ENCODE measurements at regions not wholly inside any gene's neighbourhood (a gene's known extent, or its start where the extent isn't known, plus 50 kb on each side); places are given as distances from the start of the nearest gene placed in this dataset.
"Not testable (repeated sequence)": the region's sequence is repeated elsewhere in the genome, so short reads cannot be mapped to it uniquely, and the experiment has no call there.

DNA sequence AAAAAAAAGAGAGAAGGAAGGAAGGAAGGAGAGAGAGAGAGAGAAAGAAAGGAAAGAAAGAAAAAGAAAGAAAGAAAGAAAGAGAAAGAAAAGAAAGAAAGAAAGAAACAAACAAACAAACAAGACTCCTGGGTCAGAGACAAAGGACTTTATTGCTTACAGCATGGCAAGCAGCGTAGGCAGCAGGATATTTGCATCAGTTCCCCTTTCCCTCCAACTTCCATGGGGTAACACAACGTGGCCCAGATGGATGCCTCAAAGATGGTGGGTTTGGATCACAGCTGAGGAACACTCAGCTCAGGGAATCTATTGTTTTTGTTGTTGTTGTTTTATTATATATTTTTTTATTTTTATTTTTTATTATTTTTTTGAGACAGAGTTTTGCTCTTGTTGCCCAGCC lies 128.5 kb upstream of the VKORC1L1 start:
- DNase-seq (ENCODE audit: low read depth) = no peak

- peak; percentile 48 for DNase-seq (ENCODE audit: low read depth)
Measured at GRCh38 chr7:65746398-65746669, 126.5 kb upstream of the VKORC1L1 start.

DNA sequence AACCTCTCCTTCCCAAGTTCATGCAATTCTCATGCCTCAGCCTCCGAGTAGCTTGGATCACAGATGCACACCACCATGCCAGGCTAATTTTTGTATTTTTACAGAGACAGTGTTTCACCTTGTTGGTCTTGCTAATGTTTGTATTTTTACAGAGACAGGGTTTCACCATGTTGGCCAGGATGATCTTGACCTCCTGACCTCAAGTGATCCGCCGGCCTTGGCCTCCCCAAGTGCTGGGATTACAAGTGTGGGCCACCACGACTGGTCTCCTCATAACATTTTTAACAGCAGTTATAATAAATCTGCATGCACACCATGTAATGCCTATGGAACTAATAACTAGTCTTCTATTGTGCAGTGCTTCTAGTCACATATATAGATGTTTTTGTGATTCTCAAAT lies 123.8 kb upstream of the VKORC1L1 start:
- no peak for DNase-seq (ENCODE audit: low read depth)

DNA sequence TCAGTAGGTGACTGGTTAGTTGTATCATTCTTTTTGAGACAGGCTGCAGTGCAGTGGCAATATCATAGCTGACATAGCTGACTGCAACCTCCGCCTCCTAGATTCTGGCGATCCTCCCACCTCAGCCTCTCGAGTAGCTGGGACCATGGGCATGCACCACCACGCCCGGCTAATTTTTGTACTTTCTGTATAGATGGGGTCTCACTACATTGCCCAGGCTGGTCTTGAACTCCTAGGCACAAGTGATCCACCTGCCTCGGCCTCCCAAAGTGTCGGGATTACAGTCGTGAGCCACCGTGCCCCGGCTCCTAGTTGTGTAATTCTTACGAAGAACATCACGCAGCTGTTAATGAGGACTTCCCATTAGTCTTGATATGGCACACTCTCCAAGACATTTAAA lies 123.4 kb upstream of the VKORC1L1 start:
- DNase-seq (ENCODE audit: low read depth) = no peak

GRCh38 chr7:65750511-65751344 lies 122.1 kb upstream of the VKORC1L1 start:
- DNase-seq (ENCODE audit: low read depth) = peak; percentile 80

DNA sequence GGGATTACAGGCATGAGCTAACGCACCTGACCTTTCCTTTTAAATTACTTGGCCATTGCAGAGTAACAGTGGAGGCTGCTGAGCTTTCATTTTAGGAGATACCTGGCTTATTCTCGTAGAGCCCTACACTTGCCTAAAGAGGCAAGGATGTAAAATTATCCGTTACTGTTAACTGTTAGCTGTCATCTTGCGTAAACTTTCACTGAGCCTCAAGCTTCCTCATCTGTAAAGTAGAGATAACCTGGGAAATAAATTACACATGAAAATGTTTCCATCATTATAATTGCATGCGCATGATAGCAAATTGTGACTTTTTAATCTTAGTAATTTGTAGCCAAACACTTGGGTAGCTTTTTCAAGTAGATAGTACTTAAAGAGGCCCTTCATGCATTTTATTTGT lies 118.8 kb upstream of the VKORC1L1 start:
- DNase-seq (ENCODE audit: low read depth) = not testable (repeated sequence)

DNA sequence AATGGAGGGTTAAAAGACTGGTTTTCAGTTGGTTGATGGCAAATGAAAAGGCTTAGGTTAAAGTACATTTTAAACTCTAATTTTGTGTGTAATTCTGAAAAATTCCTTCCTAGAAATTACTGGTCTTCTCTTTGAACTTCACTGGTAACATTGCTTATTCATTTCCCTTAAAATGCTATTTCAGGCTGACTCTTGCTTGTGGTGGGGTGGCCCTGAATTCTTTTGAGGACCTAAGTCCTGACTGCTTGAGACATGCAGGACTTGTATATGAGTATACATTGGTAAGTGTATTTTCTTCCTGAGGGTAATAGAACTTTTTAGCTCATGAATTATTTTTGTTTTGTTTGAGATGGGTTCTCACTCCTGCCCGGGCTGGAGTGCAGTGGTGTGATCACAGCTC lies 113.9 kb upstream of the VKORC1L1 start:
- not testable (repeated sequence) for DNase-seq (ENCODE audit: low read depth)

- DNase-seq (ENCODE audit: low read depth) = peak; percentile 52
Measured at GRCh38 chr7:65762712-65763111, 110.2 kb upstream of the VKORC1L1 start.

DNA sequence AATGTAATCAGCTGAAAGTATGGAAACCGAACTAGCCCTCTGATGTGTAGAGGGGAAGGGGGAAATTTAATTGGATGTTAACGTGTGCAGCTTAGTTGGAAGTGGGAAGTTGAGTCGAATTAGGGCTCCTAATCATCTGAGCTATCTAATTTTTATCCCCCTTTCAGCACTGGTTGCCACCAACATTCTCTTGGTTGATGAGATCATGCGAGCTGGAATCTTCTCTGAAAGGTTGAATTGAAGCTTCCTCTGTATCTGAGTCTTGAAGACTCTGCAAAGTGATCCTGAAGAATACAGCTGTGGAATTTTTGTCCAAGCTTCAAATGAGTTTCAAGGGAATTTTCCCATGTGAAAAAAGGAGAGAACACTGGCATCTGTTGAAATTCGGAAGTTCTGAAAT lies 109.8 kb upstream of the VKORC1L1 start:
- peak; percentile 49 for DNase-seq (ENCODE audit: low read depth)

DNA sequence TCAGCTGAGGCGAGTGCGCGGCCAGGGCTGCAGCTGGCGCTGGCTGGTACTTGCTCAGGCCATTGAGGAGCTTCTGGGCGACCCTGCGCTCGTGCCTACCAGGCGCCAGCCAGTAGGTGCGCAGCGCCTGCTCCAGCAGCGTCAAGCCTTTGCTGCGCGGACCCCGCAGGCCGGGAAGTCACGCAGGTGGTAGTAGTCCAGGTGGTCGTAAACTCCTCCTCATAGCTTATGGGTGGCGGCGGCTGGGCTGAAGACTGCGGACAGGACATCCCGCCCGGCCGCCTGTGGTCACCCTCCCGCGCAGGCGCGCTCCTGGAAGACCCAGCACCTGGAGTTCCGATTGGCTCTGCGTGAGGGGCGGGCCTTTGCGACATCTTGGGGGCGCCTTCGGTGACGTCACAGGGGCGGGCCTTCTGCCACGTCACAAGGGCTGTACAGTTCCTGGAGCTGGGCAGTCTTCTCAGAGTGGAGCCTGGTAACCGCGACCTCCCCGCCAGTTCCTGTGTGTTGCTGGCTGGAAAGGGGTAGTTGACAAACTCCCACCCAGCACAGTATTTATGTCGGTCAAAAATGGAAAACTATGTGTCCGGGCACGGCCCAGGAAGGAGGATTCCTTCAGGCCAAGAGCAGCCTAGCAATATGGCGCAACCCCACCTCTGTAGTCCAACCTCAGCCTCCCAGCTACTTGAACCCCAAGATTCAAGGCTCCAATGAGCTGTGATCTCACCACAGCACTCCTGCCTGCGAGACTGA lies 102.2 kb upstream of the VKORC1L1 start:
- peak; percentile 82 for DNase-seq (ENCODE audit: low read depth)

- not testable (repeated sequence) for DNase-seq (ENCODE audit: low read depth)
Measured at GRCh38 chr7:65771226-65771569, 101.7 kb upstream of the VKORC1L1 start.

GRCh38 chr7:65776677-65777076 lies 96.2 kb upstream of the VKORC1L1 start:
- DNase-seq (ENCODE audit: low read depth) = not testable (repeated sequence)

DNA sequence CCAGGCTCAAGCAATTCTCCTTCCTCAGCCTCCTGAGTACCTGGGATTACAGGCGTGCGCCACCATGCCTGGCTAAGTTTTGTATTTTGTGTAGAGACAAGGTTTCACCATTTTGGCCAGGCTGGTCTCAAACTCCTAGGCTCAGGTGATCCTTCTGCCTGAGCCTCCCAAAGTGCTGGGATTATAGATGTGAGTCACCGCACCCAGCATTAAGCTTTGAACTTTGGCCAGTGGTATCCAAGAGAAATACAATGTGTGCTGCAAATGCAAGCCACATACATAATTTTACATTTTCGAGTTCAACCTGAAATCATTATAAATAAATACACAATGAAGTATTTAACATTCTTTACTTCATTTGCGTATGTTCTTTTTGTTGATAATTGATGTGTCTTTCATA lies 82.9 kb upstream of the VKORC1L1 start:
- not testable (repeated sequence) for DNase-seq (ENCODE audit: low read depth)

DNA sequence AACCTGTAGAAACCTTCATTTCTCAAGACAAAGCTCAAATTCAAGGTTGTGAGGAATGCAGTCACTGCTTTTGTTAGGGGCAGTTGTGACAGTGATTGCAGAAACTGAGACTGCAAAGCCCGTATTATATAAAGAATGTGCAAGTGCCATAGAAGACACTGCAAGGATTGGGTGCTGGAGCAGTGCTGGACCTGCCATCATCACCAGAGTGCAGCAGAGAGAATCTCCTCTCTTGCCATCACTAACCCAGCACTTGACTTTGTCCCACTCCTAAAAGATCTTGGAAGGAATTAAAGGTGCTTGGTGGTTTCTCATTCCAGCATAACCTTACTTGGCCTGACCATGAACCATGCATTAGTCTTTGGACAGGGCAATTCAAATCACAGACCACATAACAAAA lies 81.1 kb upstream of the VKORC1L1 start:
- not testable (repeated sequence) for DNase-seq (ENCODE audit: low read depth)

- not testable (repeated sequence) for DNase-seq (ENCODE audit: low read depth)
Measured at GRCh38 chr7:65792726-65793125, 80.1 kb upstream of the VKORC1L1 start.

- peak; percentile 56 for DNase-seq (ENCODE audit: low read depth)
Measured at GRCh38 chr7:65794671-65795391, 78.0 kb upstream of the VKORC1L1 start.

DNA sequence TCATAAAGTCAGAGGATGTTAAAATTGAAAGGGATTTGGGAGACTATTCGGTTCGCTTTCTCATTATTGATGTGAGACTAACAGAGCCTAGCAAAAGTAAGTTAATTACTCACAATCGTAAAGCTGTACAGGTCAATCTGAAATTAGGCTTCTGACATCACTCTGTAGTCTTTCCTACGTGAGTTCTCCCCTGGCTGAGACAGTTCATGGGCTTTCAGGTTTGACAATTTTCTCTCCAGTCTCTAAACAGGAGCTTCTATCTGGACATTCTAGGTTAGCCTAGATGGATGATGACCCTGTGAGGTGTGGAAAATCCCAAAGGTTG lies 77.5 kb upstream of the VKORC1L1 start:
- DNase-seq (ENCODE audit: low read depth) = not testable (repeated sequence)

GRCh38 chr7:65796205-65796604 lies 76.7 kb upstream of the VKORC1L1 start:
- DNase-seq (ENCODE audit: low read depth) = no peak

DNA sequence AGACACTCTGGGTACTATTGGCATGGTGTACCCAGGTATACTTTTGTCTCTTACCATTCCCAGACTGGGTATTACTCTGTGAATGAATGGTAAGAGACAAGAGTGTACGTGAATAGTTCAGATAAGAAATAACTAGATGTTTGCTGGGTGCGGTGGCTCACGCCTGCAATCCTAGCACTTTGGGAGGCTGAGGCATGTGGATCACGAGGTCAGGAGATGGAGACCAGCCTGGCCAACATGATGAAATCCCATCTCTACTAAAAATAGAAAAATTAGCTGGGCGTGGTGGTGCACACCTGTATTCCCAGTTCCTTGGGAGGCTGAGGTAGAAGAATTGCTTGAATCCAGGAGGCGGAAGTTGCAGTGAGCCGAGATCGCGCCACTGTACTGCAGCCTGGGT lies 75.8 kb upstream of the VKORC1L1 start:
- DNase-seq (ENCODE audit: low read depth) = not testable (repeated sequence)

DNA sequence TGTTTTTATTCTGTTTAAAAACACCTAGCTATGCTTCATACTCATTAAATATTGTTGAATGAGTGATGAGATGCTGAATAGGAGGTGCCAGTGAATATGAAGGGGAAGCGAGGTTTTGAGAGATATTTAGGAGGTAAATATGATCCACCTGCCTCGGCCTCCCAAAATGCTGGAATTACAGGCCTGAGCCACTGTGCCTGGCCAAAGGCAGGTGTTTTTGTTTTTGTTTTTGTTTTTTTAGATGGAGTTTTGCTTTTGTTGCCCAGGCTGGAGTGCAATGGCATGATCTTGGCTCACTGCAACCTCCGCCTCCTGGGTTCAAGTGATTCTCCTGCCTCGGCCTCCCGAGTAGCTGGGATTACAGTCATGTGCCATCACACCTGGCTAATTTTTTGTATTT lies 75.3 kb upstream of the VKORC1L1 start:
- not testable (repeated sequence) for DNase-seq (ENCODE audit: low read depth)

DNA sequence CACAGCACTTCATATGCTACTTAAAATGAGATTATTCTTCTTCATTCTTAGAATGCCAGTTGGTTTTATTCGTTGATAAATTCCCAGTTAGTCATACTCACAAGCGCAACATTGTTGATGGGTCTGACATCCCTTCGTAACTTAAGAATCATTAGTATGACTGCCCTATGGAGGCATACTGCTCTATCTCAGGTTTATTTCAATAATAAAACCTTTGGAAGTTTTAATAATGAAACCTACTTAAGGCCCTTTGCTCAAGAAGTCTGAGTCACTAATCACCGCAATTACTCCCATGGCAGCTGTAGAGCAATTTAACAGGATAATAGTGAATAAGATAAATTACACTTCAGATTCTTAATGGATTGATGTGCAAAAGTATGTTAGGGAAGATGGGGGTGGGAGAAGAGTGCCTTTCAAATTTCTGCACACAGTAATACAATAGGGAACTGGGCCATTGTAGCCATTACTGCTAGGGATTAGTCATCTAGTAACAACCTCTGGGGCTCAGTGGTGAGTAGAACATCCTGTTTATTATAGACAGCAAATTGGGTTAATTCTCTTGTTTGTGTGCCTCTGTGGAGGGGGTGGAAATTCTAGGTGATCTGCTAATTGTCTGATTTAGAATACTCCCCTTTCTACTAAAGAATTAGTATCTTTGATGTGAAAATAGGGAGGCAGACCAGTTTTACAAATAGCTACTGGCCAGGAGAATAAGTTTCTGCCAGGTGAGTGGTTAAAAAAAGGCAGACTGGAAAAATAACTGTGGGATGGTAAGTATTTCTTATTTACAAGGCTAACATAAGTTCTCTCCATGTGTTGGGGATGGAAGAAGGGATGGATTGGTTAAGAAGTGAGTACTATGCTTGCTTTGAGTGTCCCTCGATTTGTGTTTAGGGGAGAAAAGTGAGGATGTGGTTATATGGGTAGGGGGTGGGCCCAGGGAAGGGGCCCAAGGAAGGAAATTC lies 74.5 kb upstream of the VKORC1L1 start:
- peak; percentile 91 for DNase-seq (ENCODE audit: low read depth)

GRCh38 chr7:65800191-65800590 lies 72.7 kb upstream of the VKORC1L1 start:
- not testable (repeated sequence) for DNase-seq (ENCODE audit: low read depth)
